Glomerular visceral epithelial cell (primary cell): ENCODE measurements at regions not wholly inside any gene's neighbourhood (a gene's known extent, or its start where the extent isn't known, plus 50 kb on each side); places are given as distances from the start of the nearest gene placed in this dataset.
"Not testable (repeated sequence)": the region's sequence is repeated elsewhere in the genome, so short reads cannot be mapped to it uniquely, and the experiment has no call there.

Source experiments
- DNase-seq: peaks from one replicate; pipeline ENCODE4 v3.0.0-alpha.2; 2016; ENCODE audit errors: extremely low spot score

DNA sequence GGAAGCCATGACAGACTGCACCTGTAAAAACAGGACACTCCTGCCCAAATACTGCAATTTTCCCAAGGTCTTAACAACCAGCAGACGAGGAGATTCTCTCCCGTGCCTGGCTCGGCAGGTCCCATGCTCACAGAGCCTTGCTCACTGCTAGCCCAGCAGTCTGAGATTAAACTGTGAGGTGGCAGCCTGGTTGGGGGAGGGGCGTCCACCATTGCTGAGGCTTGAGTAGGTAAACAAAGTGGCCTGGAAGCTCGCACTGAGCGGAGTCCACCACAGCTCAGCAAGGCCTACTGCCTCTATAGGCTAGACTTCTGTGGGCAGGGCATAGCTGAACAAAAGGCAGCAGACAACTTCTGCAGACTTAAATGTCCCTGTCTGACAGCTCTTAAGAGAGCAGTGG, 80.3 kb downstream of the ANXA5 start:
- DNase-seq = not testable (repeated sequence)

DNA sequence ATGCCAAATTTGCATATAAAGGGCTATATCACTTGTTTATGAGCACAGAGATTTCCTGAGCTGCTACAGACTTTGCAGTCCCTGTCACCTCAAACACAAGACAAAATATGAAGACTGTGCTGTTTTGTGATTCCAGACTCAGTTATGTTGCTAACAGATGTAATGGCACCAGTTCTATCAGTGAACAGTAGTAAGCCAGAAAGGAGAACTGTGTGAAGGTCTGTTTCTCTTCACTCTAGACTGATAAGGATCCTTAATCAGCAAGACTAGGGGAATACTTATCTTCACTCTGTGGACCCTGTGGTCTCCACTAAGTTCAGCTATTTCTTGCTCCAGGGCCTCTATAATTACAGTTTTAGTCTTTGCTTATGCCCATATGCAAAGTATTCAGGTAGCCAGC, 82.7 kb downstream of the ANXA5 start:
- no peak for DNase-seq

DNA sequence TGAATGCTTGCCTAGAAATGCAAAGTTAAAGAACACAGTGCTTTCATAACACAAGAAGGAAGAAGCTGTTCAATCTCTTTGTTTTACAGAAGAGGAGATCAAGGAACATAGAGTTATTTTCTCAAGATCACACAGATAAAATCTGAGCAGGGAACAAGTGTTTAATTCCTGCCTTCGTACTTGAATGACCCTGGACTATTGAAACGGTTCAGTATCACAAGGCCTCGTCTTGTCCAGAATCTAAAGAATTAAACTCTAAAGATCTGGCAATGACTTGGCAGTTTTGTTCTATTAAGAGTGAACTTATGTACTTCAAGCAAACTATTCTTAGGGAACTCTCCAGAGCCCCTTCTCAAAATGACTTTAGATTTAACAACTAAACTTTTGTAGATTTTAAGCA, 97.7 kb downstream of the ANXA5 start:
- no peak for DNase-seq

DNA sequence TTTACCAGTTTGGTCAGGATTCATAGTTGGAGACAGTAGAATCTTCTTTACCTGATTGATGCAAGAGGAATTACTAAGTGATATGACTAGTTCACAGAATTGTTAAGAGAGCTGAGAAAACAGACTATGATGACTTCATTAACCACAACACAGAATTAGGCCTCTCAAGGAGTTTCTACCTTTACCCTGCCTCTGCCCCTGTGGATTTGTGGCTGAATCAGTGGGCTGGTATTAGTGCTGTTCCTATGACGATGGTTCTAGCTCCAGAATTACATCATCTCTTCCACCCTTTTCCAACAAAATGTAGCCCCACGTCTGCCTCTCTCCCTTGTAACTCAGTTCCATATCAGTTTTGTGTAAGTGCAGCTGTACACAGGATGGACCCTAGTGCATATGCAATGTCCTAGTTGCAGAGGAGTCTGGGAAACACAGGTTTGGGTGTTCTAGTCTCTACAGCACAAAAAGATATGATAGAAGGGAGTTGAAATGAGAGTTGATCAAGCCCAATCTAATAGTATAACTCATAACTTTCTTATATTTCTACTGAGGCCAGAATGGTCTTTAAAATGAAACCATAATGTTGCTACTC, 99.3 kb downstream of the ANXA5 start:
- DNase-seq = peak; percentile 80

DNA sequence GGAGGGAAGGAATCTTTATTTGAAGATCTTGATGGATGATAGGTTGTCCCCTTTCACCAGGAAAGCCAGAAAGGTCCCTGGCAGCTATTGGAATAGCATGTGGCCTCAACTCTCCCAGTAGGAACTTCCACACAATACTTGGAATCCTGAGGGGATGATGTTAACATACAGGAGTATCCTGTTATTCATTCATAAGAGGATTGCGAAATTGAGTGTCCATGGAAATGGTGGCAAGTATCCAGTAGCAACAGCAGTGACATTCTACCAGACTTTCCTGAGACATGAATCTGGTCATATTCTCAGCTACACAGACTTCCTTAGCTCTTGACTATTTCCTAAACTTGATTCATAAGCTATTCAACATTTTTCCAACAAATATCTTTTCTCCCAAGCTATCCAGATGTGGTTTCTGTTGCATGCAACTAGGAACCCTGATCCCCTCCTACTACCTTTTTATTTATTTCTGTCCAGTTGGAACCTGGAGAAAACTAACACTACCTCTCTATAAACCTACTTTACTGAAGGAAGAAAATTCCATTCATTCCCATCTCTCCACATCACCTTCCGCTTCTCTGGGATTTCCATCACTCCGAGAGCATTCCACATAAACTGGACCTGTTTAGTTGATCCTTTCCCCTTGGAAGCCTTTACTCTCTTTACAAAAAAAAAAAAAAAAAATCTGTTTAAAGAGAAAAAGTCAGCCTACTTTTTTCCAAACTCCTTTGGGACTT, 101.8 kb downstream of the ANXA5 start:
- DNase-seq = peak; percentile 78

DNA sequence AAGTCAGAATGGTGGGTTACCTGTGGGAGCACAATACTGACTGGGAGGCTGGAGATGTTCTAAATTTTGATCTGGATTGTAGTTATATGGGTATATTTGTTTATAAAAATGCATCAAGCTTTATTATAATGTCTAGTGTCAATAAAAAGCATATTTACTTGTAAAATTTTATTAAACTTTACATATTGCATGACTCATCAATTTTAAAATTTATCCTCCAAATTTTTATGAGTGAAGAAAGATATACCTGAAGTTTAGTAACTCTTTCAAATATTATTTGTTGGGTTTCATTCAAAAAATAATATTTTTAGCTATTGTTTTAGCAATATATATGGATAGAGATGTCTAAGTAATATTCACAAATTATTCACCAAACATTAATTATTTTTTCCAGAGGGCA, 103.0 kb downstream of the ANXA5 start:
- no peak for DNase-seq

DNA sequence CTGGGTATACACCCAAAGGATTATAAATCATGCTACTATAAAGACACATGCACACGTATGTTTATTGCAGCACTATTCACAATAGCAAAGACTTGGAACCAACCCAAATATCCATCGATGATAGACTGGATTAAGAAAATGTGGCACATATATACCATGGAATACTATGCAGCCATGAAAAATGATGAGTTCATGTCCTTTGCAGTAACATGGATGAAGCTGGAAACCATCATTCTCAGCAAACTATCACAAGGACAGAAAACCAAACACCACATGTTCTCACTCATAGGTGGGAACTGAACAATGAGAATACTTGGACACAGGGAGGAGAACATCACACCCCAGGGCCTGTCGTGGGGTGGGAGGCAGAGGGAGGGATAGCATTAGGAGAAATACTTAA, 104.5 kb downstream of the ANXA5 start:
- not testable (repeated sequence) for DNase-seq

DNA sequence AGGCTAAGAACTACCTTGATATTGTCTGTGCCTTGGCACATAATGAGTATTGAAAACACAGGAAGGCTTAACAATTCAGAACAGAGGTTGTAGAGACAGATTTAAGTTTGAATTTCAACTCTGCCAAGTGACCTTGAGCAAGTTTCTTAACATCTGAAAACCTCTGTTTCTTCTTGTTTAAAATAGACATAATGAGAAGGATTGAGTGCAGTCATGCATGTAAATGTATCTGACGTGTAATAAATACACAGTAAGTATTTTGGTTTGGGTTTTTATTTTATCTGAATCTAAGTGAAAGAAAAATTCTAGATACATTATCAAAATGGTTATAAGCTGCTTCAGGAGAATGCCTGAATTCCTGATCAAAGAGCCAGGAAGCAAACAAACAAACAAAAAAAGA, 111.9 kb downstream of the ANXA5 start:
- no peak for DNase-seq

DNA sequence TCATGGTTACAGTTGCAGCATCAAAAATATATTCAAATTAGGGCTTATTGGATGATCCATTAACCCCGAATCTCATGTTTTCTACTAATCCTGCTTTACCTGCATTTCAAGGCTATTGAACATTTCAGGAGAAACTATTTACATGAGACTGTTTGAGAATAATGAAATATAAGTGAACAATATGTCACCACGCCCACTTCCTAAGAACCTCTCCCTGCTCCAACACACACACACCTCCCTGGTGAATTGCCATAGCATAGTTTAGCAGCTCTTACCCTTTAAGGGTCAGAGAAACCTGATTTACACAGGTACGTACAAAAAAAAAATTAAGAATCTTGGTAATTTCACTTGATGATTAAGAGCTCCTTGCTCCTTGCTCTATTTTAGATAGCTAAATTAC, 113.4 kb downstream of the ANXA5 start:
- no peak for DNase-seq

DNA sequence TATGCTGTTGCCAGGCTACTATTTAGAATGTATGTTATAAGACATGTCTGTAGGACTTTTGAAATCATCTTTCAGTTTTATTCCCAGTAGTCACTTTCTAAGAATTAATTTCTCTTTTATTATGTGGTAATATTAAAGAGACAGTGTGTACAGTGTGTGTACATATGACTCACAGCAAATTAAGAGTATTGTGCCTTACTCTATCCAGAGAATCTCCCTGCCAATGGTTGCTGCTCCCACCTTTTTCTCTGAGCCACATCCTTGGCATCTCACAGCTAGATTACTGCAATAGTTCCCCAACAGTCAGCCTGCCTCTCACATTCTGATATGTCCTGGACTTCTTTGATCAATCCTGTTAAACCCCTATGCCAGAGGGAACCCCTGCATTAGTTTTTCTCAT, 114.5 kb downstream of the ANXA5 start:
- no peak for DNase-seq

DNA sequence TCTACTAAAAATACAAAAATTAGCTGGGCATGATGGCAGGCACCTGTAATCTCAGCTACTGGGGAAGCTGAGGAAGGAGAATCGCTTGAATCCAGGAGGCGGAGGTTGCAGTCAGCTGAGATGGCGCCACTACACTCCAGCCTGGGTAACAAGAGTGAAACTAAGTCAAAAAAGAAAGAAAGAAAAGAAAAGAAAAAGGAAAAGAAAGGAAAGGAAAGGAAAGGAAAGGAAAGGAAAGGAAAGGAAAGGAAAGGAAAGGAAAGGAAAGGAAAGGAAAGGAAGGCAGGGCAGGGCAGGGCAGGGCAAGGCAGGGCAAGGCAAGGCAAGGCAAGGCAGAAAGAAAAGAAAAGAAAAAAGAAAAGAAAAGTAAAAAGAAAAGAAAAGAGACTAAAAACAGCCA, 121.4 kb downstream of the ANXA5 start:
- not testable (repeated sequence) for DNase-seq

DNA sequence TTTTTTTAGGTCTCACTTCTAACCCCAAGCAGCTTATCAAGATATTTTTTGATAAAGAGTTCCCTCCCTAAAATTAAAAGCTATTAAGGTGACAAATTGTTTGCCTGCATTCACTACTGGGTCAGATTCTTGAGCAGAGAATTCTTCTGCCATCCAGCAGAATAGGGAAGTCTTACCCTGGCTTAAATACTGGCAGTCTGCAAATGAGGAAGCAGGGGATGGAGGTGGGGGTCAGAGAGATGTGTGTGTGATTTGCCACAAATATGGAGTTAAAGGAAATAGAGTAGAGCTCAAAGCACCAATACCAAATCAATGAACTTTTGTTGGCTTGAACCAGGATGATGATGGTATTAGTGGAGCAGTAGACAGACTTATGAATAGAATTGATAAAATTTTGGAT, 122.2 kb downstream of the ANXA5 start:
- no peak for DNase-seq

DNA sequence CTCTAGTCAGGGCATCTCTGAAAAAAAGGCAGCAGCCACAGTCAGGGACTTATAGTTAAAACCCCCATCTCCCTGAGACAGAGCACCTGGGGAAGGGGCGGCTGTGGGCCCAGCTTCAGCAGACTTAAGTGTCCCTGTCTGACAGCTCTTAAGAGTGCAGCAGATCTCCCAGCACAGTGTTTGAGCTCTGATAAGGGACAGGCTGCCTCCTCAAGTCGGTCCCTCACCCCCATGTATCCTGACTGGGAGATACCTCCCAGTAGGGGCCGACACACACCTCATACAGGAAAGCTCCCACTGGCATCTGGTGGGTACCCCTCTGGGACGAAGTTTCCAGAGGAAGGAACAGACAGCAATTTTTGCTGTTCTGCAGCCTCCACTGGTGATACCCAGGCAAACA, 129.0 kb downstream of the ANXA5 start:
- no peak for DNase-seq

DNA sequence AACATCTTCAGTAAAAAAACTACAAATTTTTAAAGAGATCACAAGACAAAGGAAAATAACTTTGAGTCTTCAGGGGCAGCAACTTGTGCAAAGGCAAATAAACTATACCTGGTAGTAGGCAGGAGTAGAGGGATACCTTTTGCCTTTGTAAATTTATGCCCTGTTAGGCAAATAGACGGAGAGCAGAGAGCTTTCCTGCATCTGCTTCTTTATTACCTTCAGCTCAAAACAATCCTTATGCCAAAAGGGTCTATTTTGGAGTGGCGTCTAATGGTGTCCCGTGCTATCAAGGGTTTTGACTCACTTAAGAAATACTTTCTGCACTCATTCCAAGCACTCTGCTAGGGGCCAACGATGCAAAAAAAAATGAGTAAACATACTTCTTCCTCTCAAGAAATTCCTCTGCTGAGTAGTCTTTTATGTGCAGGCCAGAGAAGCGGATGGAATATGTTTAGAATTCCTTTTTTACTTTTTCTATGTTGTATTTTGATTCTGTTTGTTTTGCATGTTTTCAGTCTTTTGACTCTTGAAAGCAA, 131.9 kb downstream of the ANXA5 start:
- DNase-seq = no peak

DNA sequence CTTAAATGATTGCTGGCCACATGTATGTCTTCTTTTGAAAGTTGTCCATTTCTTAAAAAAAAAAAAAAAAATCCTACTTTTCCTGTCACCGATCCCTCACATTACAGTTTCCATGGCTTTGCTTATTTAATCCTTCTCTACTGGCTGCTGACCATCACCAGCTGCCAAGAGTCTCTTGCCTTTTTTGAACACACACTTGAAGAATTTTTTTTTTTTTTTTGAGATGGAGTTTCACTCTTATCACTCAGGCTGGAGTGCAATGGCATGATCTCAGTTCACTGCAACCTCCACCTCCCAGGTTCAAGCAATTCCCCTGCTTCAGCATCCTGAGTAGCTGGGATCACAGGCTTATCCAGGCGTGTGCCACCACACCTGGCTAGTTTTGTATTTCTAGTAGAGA, 134.0 kb downstream of the ANXA5 start:
- DNase-seq = no peak

DNA sequence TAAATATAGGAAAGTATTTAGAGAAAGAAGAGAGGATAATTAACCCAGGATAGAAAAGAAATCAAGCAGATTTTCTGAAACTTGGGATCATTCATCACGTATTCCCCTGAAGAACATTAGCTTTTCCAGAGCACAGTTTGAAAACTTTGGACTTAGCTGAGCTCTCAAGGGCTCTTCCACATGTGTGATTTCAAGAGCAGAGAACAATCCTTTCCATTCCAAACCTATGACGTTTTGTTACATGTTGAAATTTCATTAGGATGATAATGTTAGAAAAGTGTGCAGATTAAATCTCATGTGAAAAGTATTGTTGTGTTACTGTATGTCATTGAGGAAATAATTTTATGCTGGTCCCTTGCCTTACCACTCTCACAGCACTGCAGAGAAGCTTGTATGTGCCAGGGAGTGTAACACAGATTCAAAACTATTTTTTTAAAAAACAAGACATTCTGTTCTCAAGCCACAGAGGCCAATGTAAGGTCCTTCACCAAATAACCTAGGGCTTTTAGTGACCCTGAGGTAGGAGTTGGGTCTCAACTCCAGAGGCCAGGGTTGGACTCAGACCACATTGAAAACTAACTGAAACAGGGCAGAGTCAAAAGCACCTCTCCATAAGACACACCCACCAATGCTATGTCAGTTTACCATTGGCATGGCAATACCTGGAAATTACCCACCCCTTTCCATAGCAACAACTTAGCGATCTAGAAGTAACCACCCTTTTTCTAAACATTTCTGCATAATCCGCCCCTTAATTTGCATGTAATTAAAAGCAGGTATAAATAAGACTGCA, 141.3 kb downstream of the ANXA5 start:
- no peak for DNase-seq

DNA sequence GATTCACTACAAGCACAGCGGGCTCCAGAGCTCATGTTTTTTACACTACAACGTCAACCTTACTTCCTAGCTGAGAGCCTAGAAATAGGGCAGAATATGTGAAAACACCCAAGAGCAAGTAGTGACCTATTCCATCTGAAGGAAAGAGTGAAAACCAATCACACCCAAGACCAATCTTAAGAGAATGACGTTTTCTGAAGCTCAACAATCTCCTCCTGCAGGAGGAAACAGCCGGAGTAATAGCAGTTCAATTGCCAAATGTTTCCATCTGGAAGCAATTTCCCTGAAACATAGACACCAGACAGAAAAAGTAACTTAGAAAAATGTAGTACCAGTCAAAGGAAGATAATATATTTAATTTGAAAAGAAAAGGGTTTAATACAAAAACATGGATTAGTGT, 142.4 kb downstream of the ANXA5 start:
- no peak for DNase-seq

DNA sequence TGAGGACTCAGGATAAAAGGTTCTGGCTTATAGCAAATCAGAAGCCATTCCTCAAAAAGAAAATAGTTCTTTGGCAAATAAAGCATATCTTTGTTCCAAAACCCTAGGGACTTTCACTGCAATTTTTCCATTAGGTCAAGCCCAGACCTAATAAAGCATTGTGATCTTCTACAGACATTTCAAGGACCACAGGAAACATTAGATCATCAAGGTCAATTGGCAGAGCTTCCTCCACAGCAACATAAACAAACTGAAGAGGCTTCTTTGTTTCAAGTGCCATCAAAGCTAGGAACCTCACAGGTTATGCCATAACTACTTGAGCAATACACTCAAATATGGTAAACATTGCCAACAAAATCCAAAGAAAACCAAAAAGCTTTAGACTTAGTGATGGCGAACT, 144.9 kb downstream of the ANXA5 start:
- no peak for DNase-seq

DNA sequence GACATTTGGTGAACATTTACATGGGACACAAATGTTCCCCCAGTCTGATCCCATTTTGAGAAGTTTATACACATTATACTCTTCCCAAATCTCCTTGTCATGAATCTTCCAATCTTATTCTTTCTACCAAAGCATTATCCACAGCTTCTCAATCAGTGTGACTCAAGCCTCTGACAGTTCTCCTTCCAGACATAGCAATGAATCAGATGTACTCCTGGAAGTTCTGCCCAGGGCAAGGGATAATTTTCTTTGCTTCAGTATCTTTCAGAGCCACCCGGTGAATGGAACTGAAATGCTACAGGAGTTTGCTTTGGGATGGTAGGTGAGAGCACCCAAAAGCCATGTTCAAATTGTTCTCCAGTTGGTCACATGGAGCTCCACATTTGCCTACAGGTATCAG, 145.5 kb downstream of the ANXA5 start:
- no peak for DNase-seq

DNA sequence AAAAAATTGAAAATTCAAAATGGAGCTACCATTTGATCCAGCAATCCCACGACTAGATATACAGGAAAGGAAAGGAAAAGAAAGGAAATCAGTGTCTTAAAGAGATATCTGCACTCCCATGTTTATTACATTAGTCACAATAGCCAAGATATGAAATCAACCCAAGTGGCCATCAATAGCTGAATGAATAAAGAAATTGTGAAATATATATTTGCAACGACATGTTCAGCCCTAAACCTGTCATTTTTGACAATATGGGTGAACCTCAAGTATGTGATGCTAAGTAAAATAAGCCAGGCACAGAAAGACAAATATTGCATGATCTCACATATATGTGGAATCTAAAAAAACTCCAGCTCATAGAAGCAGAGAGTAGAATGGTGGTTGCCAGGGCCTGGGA, 155.1 kb downstream of the ANXA5 start:
- DNase-seq = no peak

DNA sequence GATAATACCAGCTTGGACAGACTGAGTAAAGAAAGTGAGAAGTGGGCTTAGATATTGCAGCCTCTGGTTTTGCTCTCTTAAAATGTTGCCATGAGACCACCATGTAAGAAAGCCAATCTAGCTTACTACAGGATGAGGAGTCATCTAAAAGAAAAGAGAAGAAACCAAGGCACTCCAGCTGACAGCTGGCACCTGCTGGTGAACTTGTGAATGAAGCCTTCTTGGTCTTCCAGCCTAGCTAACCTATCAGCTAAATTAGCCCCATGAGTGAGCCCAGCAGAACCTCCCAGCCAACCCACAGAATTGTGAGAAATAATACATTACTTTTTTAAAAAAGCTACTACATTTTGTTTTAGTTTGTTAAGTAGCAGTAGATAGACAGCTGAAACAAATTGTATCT, 154.5 kb upstream of the QRFPR start:
- DNase-seq = no peak

DNA sequence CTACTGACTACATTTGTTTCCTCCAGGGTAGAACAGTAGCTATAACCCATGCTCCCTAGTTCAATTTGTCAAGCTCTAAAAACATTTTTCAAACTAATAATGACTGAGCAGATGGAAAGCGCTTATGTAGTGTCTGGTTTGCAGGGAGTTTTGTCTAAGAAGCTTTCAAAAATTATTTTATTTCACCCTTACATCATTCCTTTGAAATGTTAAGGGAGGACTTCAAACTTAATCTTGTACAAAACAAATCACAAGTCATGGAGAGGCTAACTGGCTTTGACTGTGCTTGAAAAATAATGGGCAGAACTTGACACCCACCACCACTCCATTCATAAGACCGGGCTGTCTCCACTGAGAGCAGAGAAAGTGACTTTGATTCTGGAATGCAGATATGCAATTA, 153.4 kb upstream of the QRFPR start:
- no peak for DNase-seq

DNA sequence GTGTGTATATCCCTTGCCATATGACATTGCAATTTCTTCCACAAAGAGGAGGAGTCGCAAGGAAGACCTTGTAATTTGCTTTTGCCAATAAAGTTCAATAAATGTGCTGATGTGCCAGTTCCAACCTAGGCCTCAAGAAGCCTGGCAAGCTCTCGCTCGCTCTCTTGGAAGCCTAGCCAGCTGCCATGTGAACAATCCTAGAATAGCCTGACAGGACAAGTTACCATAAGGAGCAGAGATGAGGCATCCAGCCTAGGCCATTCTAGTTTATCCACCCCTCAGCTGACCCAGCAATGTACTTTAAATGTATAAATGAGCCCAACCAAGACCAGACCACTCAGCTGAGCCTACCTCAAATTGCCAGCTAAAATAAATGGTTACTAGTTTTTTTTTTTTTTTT, 145.7 kb upstream of the QRFPR start:
- no peak for DNase-seq
